ENCODE measurements at regions not wholly inside any gene's neighbourhood (a gene's known extent, or its start where the extent isn't known, plus 50 kb on each side); places are given as distances from the start of the nearest gene placed in this dataset.

DNA sequence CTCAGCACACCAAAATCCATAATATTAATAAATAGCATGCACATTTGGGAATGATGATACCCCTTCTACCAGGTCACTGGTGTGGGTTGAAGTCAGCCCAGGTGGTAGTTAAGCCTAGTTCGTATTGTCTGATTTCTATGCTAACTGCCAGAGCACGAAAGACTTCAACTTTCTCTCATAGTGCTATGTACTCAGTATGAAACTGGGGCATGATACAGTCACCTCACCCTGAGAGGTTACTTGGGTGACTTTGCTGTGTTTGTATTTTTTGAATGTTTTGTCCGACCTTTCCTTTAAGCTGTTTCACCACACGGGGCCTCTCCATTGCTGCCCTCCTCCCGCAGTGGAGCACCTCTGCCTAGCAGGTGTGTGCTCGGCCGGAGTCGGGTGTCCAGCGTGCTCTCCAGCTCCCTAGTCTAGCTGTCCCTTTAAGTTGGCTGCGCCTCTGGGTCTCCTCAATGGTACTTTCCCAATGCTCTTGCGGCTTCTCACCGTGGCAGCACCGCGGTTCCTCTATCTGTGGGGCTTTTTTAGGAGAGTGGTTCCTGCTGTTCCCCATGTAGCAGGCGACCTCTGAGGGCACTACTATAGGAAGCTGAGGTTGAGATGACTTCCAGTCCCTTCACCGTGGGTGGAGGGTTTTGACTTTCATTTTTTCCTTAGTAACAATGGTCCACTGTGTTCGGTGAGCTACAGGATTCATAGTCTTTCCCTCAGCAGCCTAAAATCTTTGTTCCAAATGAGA is 524.0 kb upstream of the PFKP start:
- TF ChIP-seq CTCF (IDR thresholded peaks at IDR 0.05; ENCODE audit: borderline replicate concordance, extremely low read depth, low read length, poor library complexity, severe bottlenecking) (no peak), EZH2 (IDR thresholded peaks at IDR 0.05; ENCODE audit: borderline replicate concordance, low read depth, low read length, severe bottlenecking) (no peak)

Measured in DND-41 (cell line).